ENCODE measurements at regions not wholly inside any gene's neighbourhood (a gene's known extent, or its start where the extent isn't known, plus 50 kb on each side); places are given as distances from the start of the nearest gene placed in this dataset.

GRCh38 chr4:13851085-13851940 lies 223.8 kb upstream of the BOD1L1 start:
- H3K4me3 Mint-ChIP-seq, result no peak overlapping the region
- peaks cover 5% of the 10 kb centered on the region for H3K9me3 Mint-ChIP-seq
- H3K36me3 Mint-ChIP-seq (ENCODE audit: low read depth), result no peaks in the 10 kb centered on the region
- no peaks in the 10 kb centered on the region for H3K4me1 Mint-ChIP-seq (ENCODE audit: low read depth)
- no peaks in the 10 kb centered on the region for H3K27me3 Mint-ChIP-seq
- no peak overlapping the region for H3K27ac Mint-ChIP-seq

- Mint-ChIP-seq H3K4me3 (no peak overlapping the region), H3K27me3 (no peaks in the 10 kb centered on the region), H3K9me3 (peaks cover 5% of the 10 kb centered on the region), H3K27ac (no peak overlapping the region), H3K36me3 (ENCODE audit: low read depth) (no peaks in the 10 kb centered on the region), H3K4me1 (ENCODE audit: low read depth) (no peaks in the 10 kb centered on the region)
Measured at GRCh38 chr4:13852411-13852810, 224.9 kb upstream of the BOD1L1 start.

GRCh38 chr4:13856387-13856786 lies 228.9 kb upstream of the BOD1L1 start:
- no peaks in the 10 kb centered on the region for H3K36me3 Mint-ChIP-seq (ENCODE audit: low read depth)
- no peaks in the 10 kb centered on the region for H3K27me3 Mint-ChIP-seq
- H3K27ac Mint-ChIP-seq, result no peak overlapping the region
- H3K4me1 Mint-ChIP-seq (ENCODE audit: low read depth), result no peaks in the 10 kb centered on the region
- no peak overlapping the region for H3K4me3 Mint-ChIP-seq
- H3K9me3 Mint-ChIP-seq, result peaks cover 9% of the 10 kb centered on the region

GRCh38 chr4:13857397-13857796 lies 229.9 kb upstream of the BOD1L1 start:
- peaks cover 9% of the 10 kb centered on the region for H3K9me3 Mint-ChIP-seq
- no peak overlapping the region for H3K27ac Mint-ChIP-seq
- H3K36me3 Mint-ChIP-seq (ENCODE audit: low read depth), result no peaks in the 10 kb centered on the region

DNA sequence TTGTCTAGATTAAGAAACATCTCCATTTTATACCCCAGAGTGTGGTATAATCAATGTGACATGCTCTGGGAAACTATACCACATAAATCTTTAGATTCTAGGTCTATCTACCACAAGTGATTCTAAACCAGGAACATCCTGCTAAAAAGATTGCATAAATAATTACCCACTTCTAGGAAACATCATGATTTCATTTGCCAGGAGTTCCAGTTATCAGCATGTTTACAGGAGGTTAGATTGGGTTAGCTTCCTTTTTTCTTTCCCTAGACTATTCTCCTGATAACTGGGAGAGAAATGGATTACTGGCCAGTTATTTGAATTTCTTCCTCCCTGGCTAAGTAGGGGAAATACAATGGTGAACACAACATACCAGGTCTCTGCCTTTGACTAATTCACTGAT lies 230.3 kb upstream of the BOD1L1 start:
- H3K4me3 Mint-ChIP-seq, result no peak overlapping the region

More at GRCh38 chr4:13857397-13857796, 229.9 kb upstream of the BOD1L1 start:
- Mint-ChIP-seq H3K27me3 (no peaks in the 10 kb centered on the region), H3K4me1 (ENCODE audit: low read depth) (no peaks in the 10 kb centered on the region), H3K4me3 (no peak overlapping the region)

GRCh38 chr4:13859423-13859822 lies 231.9 kb upstream of the BOD1L1 start:
- no peaks in the 10 kb centered on the region for H3K4me1 Mint-ChIP-seq (ENCODE audit: low read depth)
- no peaks in the 10 kb centered on the region for H3K36me3 Mint-ChIP-seq (ENCODE audit: low read depth)
- H3K4me3 Mint-ChIP-seq, result no peak overlapping the region
- H3K27me3 Mint-ChIP-seq, result no peaks in the 10 kb centered on the region
- no peak overlapping the region for H3K27ac Mint-ChIP-seq
- peaks cover 20% of the 10 kb centered on the region for H3K9me3 Mint-ChIP-seq

More for the DNA sequence above, 230.3 kb upstream of the BOD1L1 start:
- Mint-ChIP-seq H3K9me3 (peaks cover 12% of the 10 kb centered on the region), H3K27ac (no peak overlapping the region), H3K27me3 (no peaks in the 10 kb centered on the region), H3K36me3 (ENCODE audit: low read depth) (no peaks in the 10 kb centered on the region), H3K4me1 (ENCODE audit: low read depth) (no peaks in the 10 kb centered on the region)

GRCh38 chr4:13860126-13860525 lies 232.6 kb upstream of the BOD1L1 start:
- H3K27ac Mint-ChIP-seq, result no peak overlapping the region
- no peaks in the 10 kb centered on the region for H3K4me1 Mint-ChIP-seq (ENCODE audit: low read depth)
- no peaks in the 10 kb centered on the region for H3K36me3 Mint-ChIP-seq (ENCODE audit: low read depth)
- no peaks in the 10 kb centered on the region for H3K27me3 Mint-ChIP-seq
- peaks cover 24% of the 10 kb centered on the region for H3K9me3 Mint-ChIP-seq
- no peak overlapping the region for H3K4me3 Mint-ChIP-seq

GRCh38 chr4:13865871-13866669 lies 238.5 kb upstream of the BOD1L1 start:
- no peak overlapping the region for H3K27ac Mint-ChIP-seq
- no peak overlapping the region for H3K4me3 Mint-ChIP-seq
- H3K4me1 Mint-ChIP-seq (ENCODE audit: low read depth), result no peaks in the 10 kb centered on the region
- H3K9me3 Mint-ChIP-seq, result peaks cover 15% of the 10 kb centered on the region
- peaks cover 2% of the 10 kb centered on the region for H3K27me3 Mint-ChIP-seq
- H3K36me3 Mint-ChIP-seq (ENCODE audit: low read depth), result no peaks in the 10 kb centered on the region

GRCh38 chr4:13866881-13867280 lies 239.4 kb upstream of the BOD1L1 start:
- Mint-ChIP-seq H3K4me1 (ENCODE audit: low read depth) (no peaks in the 10 kb centered on the region), H3K27me3 (peaks cover 3% of the 10 kb centered on the region), H3K9me3 (peaks cover 15% of the 10 kb centered on the region), H3K4me3 (no peak overlapping the region), H3K27ac (no peak overlapping the region), H3K36me3 (ENCODE audit: low read depth) (no peaks in the 10 kb centered on the region)

GRCh38 chr4:13872155-13872554 lies 244.6 kb upstream of the BOD1L1 start:
- Mint-ChIP-seq H3K27me3 (peaks cover 3% of the 10 kb centered on the region), H3K4me3 (no peak overlapping the region), H3K27ac (no peak overlapping the region), H3K4me1 (ENCODE audit: low read depth) (no peaks in the 10 kb centered on the region), H3K36me3 (ENCODE audit: low read depth) (no peaks in the 10 kb centered on the region), H3K9me3 (no peaks in the 10 kb centered on the region)

GRCh38 chr4:13872955-13873354 lies 245.4 kb upstream of the BOD1L1 start:
- no peaks in the 10 kb centered on the region for H3K9me3 Mint-ChIP-seq
- peaks cover 3% of the 10 kb centered on the region for H3K27me3 Mint-ChIP-seq
- H3K36me3 Mint-ChIP-seq (ENCODE audit: low read depth), result no peaks in the 10 kb centered on the region
- no peak overlapping the region for H3K4me3 Mint-ChIP-seq
- H3K27ac Mint-ChIP-seq, result no peak overlapping the region
- no peaks in the 10 kb centered on the region for H3K4me1 Mint-ChIP-seq (ENCODE audit: low read depth)

DNA sequence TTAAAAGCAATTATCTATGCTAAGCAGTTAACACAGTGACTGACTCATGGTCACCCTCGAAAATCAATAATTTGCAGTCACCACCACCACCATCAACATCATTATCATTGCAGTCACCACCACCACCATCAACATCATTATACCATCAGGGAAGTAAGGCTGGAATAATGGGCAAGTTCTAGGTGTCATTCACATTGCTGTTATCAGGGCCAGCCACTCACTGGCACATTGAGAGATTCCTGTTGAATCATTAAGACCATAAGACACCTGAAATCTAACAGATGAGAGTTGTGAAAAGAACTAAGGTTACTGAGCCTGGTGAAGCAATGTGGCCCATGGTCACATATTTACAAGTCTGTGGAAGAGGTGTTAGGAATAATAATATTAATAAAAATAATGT lies 247.7 kb upstream of the BOD1L1 start:
- no peaks in the 10 kb centered on the region for H3K4me1 Mint-ChIP-seq (ENCODE audit: low read depth)
- no peak overlapping the region for H3K4me3 Mint-ChIP-seq
- H3K9me3 Mint-ChIP-seq, result no peaks in the 10 kb centered on the region
- peaks cover 3% of the 10 kb centered on the region for H3K27me3 Mint-ChIP-seq
- no peaks in the 10 kb centered on the region for H3K36me3 Mint-ChIP-seq (ENCODE audit: low read depth)
- no peak overlapping the region for H3K27ac Mint-ChIP-seq

DNA sequence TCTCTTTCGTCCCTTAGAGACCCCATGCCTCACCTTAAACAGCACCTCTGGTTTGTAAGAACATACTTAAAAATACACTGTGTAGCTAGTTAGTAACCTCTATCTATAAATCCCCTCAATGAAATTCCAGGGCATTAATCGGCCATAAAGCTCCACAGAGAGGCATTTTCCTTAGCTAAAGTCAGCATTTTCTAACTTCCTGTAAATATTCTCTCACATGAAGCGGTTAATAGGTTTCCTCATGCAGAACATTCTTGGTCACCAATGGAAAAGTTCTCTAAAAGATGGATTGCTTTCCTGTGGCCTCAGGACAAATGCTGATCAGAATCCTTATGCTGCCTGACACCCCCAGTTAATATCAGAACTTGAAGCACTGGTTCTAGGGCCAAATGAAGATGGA lies 248.6 kb upstream of the BOD1L1 start:
- Mint-ChIP-seq H3K36me3 (ENCODE audit: low read depth) (no peaks in the 10 kb centered on the region), H3K27ac (no peak overlapping the region), H3K9me3 (no peaks in the 10 kb centered on the region), H3K4me1 (ENCODE audit: low read depth) (no peaks in the 10 kb centered on the region), H3K4me3 (no peak overlapping the region), H3K27me3 (peaks cover under 1% of the 10 kb centered on the region)

DNA sequence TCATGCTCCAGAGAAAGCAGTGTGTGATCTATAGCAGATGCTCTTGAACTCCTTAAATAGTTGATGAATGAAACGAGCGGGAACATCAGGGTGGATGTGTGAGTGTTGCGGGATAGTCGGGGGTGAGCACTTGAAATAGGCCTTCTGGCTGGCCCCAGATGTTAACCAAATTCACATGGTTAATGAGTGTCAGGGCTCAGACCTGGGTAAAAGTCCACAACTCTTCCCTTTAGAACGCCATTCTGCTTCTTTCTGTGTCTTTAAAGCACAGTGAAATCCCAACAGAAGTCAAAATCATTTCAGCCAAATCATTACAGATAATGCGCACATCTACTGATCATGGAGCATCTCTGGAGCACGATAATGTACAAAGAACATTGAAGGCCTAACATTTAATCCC lies 249.4 kb upstream of the BOD1L1 start:
- Mint-ChIP-seq H3K9me3 (no peaks in the 10 kb centered on the region), H3K36me3 (ENCODE audit: low read depth) (no peaks in the 10 kb centered on the region), H3K27ac (no peak overlapping the region), H3K4me1 (ENCODE audit: low read depth) (no peaks in the 10 kb centered on the region), H3K4me3 (no peak overlapping the region), H3K27me3 (no peaks in the 10 kb centered on the region)

DNA sequence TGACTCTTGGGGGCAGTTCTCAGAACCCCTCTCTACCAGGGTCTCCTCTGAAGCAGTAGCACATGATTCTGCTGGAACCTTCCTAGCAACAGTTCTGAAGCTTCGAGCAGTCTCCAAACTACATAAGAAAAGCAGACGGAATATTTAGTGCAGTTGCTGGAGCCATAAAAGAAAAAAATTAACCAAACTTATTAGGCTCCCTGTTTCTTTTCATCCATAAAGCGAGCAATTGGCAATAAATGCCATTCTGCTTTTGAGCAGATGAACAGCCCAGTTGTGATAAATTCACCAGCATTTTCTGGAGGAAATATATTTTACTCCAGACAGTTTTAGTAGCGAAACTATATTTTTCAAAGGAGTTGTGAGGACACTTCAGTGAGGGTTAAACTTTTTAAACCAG lies 250.1 kb upstream of the BOD1L1 start:
- Mint-ChIP-seq H3K4me3 (no peak overlapping the region), H3K4me1 (ENCODE audit: low read depth) (no peaks in the 10 kb centered on the region), H3K27me3 (no peaks in the 10 kb centered on the region), H3K36me3 (ENCODE audit: low read depth) (no peaks in the 10 kb centered on the region), H3K9me3 (no peaks in the 10 kb centered on the region), H3K27ac (no peak overlapping the region)

All from stimulated activated naive CD8-positive, alpha-beta T cell treated with anti-CD3 and anti-CD28 coated beads, Interleukin-15, Interleukin-2, amounts not matched to agents 100 ng/mL and 50 ng/mL, for 24 hours (primary cell).